Liver (tissue), 8 donors: ENCODE measurements at regions not wholly inside any gene's neighbourhood (a gene's known extent, or its start where the extent isn't known, plus 50 kb on each side); places are given as distances from the start of the nearest gene placed in this dataset.

Source experiments
- DNase-seq: peaks from one replicate; pipeline ENCODE4 v3.0.0-alpha.2; 2017; ENCODE audit warnings: low spot score
- H3K27ac ChIP-seq, 2 donors: one replicate each; pipeline ENCODE4 v1.7.0; 2013; ENCODE audit warnings: inconsistent platforms in 2 of 2, low read length in 2 of 2, control low read depth in 1 of 2, low read depth in 1 of 2, mild to moderate bottlenecking in 1 of 2
- H3K27me3 ChIP-seq, 4 donors: one replicate each; pipeline versions ENCODE4 v1.6.1 to v1.7.0; 2013; ENCODE audit warnings: low read length in 3 of 4, inconsistent platforms in 1 of 4, mild to moderate bottlenecking in 1 of 4, moderate library complexity in 1 of 4; ENCODE audit not compliant: control insufficient read depth in 4 of 4, insufficient read depth in 4 of 4
- H3K36me3 ChIP-seq, 4 donors: one replicate each; pipeline versions ENCODE4 v1.6.1 to v1.7.0; 2013; ENCODE audit warnings: low read length in 3 of 4, mild to moderate bottlenecking in 3 of 4, low read depth in 1 of 4, moderate library complexity in 1 of 4; ENCODE audit not compliant: control insufficient read depth in 4 of 4, insufficient read depth in 3 of 4
- H3K4me1 ChIP-seq, 4 donors: one replicate each; pipeline versions ENCODE4 v1.6.1 to v1.7.0; 2013; ENCODE audit warnings: low read length in 3 of 4, mild to moderate bottlenecking in 3 of 4, moderate library complexity in 1 of 4; ENCODE audit not compliant: control insufficient read depth in 4 of 4, insufficient read depth in 4 of 4
- H3K4me3 ChIP-seq, 3 donors: one replicate each; pipeline versions ENCODE4 v1.6.1 to v1.7.0; 2013; ENCODE audit warnings: low read length in 3 of 3, control low read depth in 1 of 3, low read depth in 1 of 3, mild to moderate bottlenecking in 1 of 3
- H3K9ac ChIP-seq, 2 donors: one replicate each; pipeline ENCODE4 v1.7.0; 2013; ENCODE audit warnings: low read length in 2 of 2, mild to moderate bottlenecking in 2 of 2, moderate library complexity in 2 of 2, control low read depth in 1 of 2, low read depth in 1 of 2
- H3K9me3 ChIP-seq, 4 donors: one replicate each; pipeline versions ENCODE4 v1.6.1 to v1.7.0; 2013; ENCODE audit warnings: low read length in 3 of 4; ENCODE audit not compliant: control insufficient read depth in 4 of 4
- ATF3 ChIP-seq: IDR thresholded peaks from 2 replicates; pipeline ENCODE4 v1.6.1; 2016; ENCODE audit warnings: antibody characterized with exemption
- CTCF ChIP-seq: fragments of 150-350 bp; IDR thresholded peaks from 2 replicates; pipeline ENCODE4 v1.5.1; 2017; ENCODE audit warnings: improper control_type of control experiment, low read depth, low read length; ENCODE audit not compliant: missing input control
- EGR1 ChIP-seq, 2 donors: IDR thresholded peaks; 2 replicates each; pipeline ENCODE4 v1.6.1; 2016 to 2018; ENCODE audit warnings: antibody characterized with exemption in 2 of 2, low read depth in 2 of 2
- FOXA2 ChIP-seq: IDR thresholded peaks from 2 replicates; pipeline ENCODE4 v1.6.1; 2016; ENCODE audit warnings: antibody characterized with exemption
- GABPA ChIP-seq, 2 donors: IDR thresholded peaks in 1 of 2; conservative IDR thresholded peaks in 1 of 2; 2 replicates each; pipeline ENCODE4 v1.6.1; 2016; ENCODE audit warnings: antibody characterized with exemption in 2 of 2, mild to moderate bottlenecking in 1 of 2, moderate library complexity in 1 of 2
- HNF4A ChIP-seq, 2 donors: conservative IDR thresholded peaks; 2 replicates each; pipeline ENCODE4 v1.6.1; 2016; ENCODE audit warnings: antibody characterized with exemption in 2 of 2, mild to moderate bottlenecking in 2 of 2
- HNF4G ChIP-seq: IDR thresholded peaks from 2 replicates; pipeline ENCODE4 v1.6.1; 2016; ENCODE audit warnings: antibody characterized with exemption
- JUND ChIP-seq, 2 donors: IDR thresholded peaks; 2 replicates each; pipeline ENCODE4 v1.6.1; 2016; ENCODE audit warnings: antibody characterized with exemption in 2 of 2
- MAX ChIP-seq: IDR thresholded peaks from 2 replicates; pipeline ENCODE4 v1.6.1; 2016; ENCODE audit warnings: antibody characterized with exemption
- NR2F2 ChIP-seq: IDR thresholded peaks from 2 replicates; pipeline ENCODE4 v1.6.1; 2016; ENCODE audit warnings: antibody characterized with exemption
- RAD21 ChIP-seq, 2 donors: IDR thresholded peaks; 2 replicates each; pipeline ENCODE4 v1.6.1; 2016; ENCODE audit warnings: antibody characterized with exemption in 2 of 2, mild to moderate bottlenecking in 2 of 2
- REST ChIP-seq: IDR thresholded peaks from 2 replicates; pipeline ENCODE4 v1.6.1; 2016; ENCODE audit warnings: antibody characterized with exemption, mild to moderate bottlenecking
- RXRA ChIP-seq, 2 donors: IDR thresholded peaks; 2 replicates each; pipeline ENCODE4 v1.6.1; 2017 to 2018; ENCODE audit warnings: antibody characterized with exemption in 2 of 2, mild to moderate bottlenecking in 1 of 2
- SP1 ChIP-seq: IDR thresholded peaks from 2 replicates; pipeline ENCODE4 v1.6.1; 2018; ENCODE audit warnings: antibody characterized with exemption, mild to moderate bottlenecking
- TAF1 ChIP-seq: conservative IDR thresholded peaks from 2 replicates; pipeline ENCODE4 v1.6.1; 2016; ENCODE audit warnings: antibody characterized with exemption, mild to moderate bottlenecking
- YY1 ChIP-seq: IDR thresholded peaks from 2 replicates; pipeline ENCODE4 v1.6.1; 2016; ENCODE audit warnings: antibody characterized with exemption, mild to moderate bottlenecking
- WGBS: extraction: QIAGEN DNeasy Blood & Tissue Kit; methylation state at CpG from one replicate; pipeline ENCODE4 v1.1.7; 2013; 5-methylcytosine and 5-hydroxymethylcytosine counted together
- donor health status: healthy.
- donor health status: healthy.
- donor health status: healthy.
- donor health status: healthy.
- donor health status: healthy.

- TF ChIP-seq MAX (no peak), SP1 (no peak), REST (no peak), TAF1 (no peak), HNF4G (no peak), GABPA (IDR thresholded peaks at IDR 0.05 in 1 of 2, conservative IDR thresholded peaks at IDR 0.05 in 1 of 2) (no peak), FOXA2 (no peak), YY1 (no peak), HNF4A (conservative IDR thresholded peaks at IDR 0.05) (no peak), EGR1 (IDR thresholded peaks at IDR 0.05; ENCODE audit: low read depth in 2 of 2) (no peak), NR2F2 (no peak), CTCF (no peak)
- H3K27ac ChIP-seq = no peak overlapping the region
- H3K9ac ChIP-seq = no peak overlapping the region
- no peak for DNase-seq
- H3K27me3 ChIP-seq = no peaks in the 10 kb centered on the region
- peaks cover 0 to 6% (median 4%) of the 10 kb centered on the region in 4 donors for H3K9me3 ChIP-seq
- WGBS = 96% methylated on average over 1 of the region's 1 CpG
- H3K36me3 ChIP-seq = no peaks in the 10 kb centered on the region
- no peak overlapping the region for H3K4me3 ChIP-seq
- no peaks in the 10 kb centered on the region for H3K4me1 ChIP-seq
Measured at GRCh38 chr7:28361551-28361950, 50.8 kb upstream of the CREB5 start.

- Histone ChIP-seq H3K9me3 (peaks cover 0 to 6% (median 4%) of the 10 kb centered on the region in 4 donors), H3K9ac (no peak overlapping the region), H3K4me1 (no peaks in the 10 kb centered on the region), H3K27me3 (peaks cover 0 to 2% (median 0%) of the 10 kb centered on the region in 4 donors), H3K27ac (no peak overlapping the region), H3K4me3 (no peak overlapping the region), H3K36me3 (no peaks in the 10 kb centered on the region)
- no peak for DNase-seq
- 95% methylated on average over 1 of the region's 1 CpG for WGBS
- TF ChIP-seq HNF4G (no peak), FOXA2 (no peak), SP1 (no peak), HNF4A (conservative IDR thresholded peaks at IDR 0.05) (no peak), RXRA (IDR thresholded peaks at IDR 0.05) (no peak), ATF3 (no peak), JUND (IDR thresholded peaks at IDR 0.05) (no peak), MAX (no peak), GABPA (IDR thresholded peaks at IDR 0.05 in 1 of 2, conservative IDR thresholded peaks at IDR 0.05 in 1 of 2) (no peak), NR2F2 (no peak), TAF1 (no peak), REST (no peak), RAD21 (IDR thresholded peaks at IDR 0.05) (no peak)
Measured at GRCh38 chr7:28362182-28362581, 50.1 kb upstream of the CREB5 start.
